ENCODE measurements at regions not wholly inside any gene's neighbourhood (a gene's known extent, or its start where the extent isn't known, plus 50 kb on each side); places are given as distances from the start of the nearest gene placed in this dataset.

- no peak for TF ChIP-seq POLR2AphosphoS5 (IDR thresholded peaks at IDR 0.05; ENCODE audit: low read depth, low read length)
- no peak for TF ChIP-seq TAF1 (IDR thresholded peaks at IDR 0.05; ENCODE audit: borderline replicate concordance, insufficient read depth, low read length)
- no peak for TF ChIP-seq SIN3A (IDR thresholded peaks at IDR 0.05; ENCODE audit: borderline replicate concordance, insufficient read depth, low read length)
- TF ChIP-seq REST (IDR thresholded peaks at IDR 0.05; ENCODE audit: insufficient read depth in 1 of 2, low read depth in 2 of 2, low read length in 2 of 2), result no peak
- no peak for TF ChIP-seq FOXP2 (optimal IDR thresholded peaks at IDR 0.05; ENCODE audit: borderline replicate concordance, extremely low read depth, extremely low read length, insufficient read depth)
Observed at GRCh38 chr20:57894522-57894921, 184.7 kb upstream of the PMEPA1 start.
